Esophagus muscularis mucosa (tissue), 4 donors: ENCODE measurements at regions not wholly inside any gene's neighbourhood (a gene's known extent, or its start where the extent isn't known, plus 50 kb on each side); places are given as distances from the start of the nearest gene placed in this dataset.

ENCODE experiments used
- DNase-seq: peaks from one replicate; pipeline ENCODE4 v3.0.0-alpha.2; 2017; ENCODE audit errors: extremely low spot score
- H3K27ac ChIP-seq, 4 donors: fragments of 200-600 bp; sonication (generic); replicated peaks in 1 of 4; 1 replicate in 3 of 4; 2 replicates in 1 of 4; pipeline ENCODE4 v1.5.1; 2016 to 2019; ENCODE audit warnings: mild to moderate bottlenecking in 1 of 4
- H3K27me3 ChIP-seq, 4 donors: fragments of 200-600 bp; sonication (generic); one replicate each; pipeline versions ENCODE4 v1.5.1 to v1.6.0; 2016 to 2019
- H3K36me3 ChIP-seq, 4 donors: fragments of 200-600 bp; sonication (generic); one replicate each; pipeline ENCODE4 v1.5.1; 2016 to 2019
- H3K4me1 ChIP-seq, 4 donors: fragments of 200-600 bp; sonication (generic); one replicate each; pipeline ENCODE4 v1.5.1; 2016 to 2019
- H3K4me3 ChIP-seq, 4 donors: fragments of 200-600 bp; sonication (generic); 1 replicate in 2 of 4; 2 replicates in 2 of 4; pipeline ENCODE4 v1.5.1; 2016 to 2019; ENCODE audit warnings: mild to moderate bottlenecking in 4 of 4, moderate library complexity in 1 of 4
- H3K9me3 ChIP-seq, 4 donors: fragments of 200-600 bp; sonication (generic); 1 replicate in 3 of 4; 2 replicates in 1 of 4; pipeline ENCODE4 v1.5.1; 2016 to 2019
- CTCF ChIP-seq, 3 experiments: fragments of 200-600 bp in 2 of 3; fragments of 450-650 bp in 1 of 3; sonication (generic) in 2 of 3; IDR thresholded peaks; one replicate each; pipeline ENCODE4 v1.5.1; 2017 to 2019; ENCODE audit warnings: antibody characterized with exemption in 3 of 3, mild to moderate bottlenecking in 2 of 3, moderate library complexity in 1 of 3
- EP300 ChIP-seq: sonication (generic); formaldehyde crosslinking; IDR thresholded peaks from one replicate; pipeline ENCODE4 v1.6.1; 2017; ENCODE audit warnings: antibody characterized with exemption
- POLR2A ChIP-seq: fragments of 450-650 bp; IDR thresholded peaks from one replicate; pipeline ENCODE4 v1.6.1; 2017; ENCODE audit warnings: antibody characterized with exemption, moderate library complexity, mild to moderate bottlenecking, low read depth
- POLR2AphosphoS5 ChIP-seq, 2 donors: sonication (generic); formaldehyde crosslinking; IDR thresholded peaks; one replicate each; pipeline ENCODE4 v1.6.1; 2017; ENCODE audit warnings: antibody characterized with exemption in 2 of 2
- WGBS: methylation state at CpG from one replicate; pipeline ENCODE4 v1.1.5; 2018; 5-methylcytosine and 5-hydroxymethylcytosine counted together
- intact Hi-C: fragments of 100-400 bp; cut with DNase I; formaldehyde crosslinking; loops from one replicate; pipeline ENCODE4 v1.15.1; 2023

- H3K27ac ChIP-seq = no peak overlapping the region
- WGBS = 80% methylated on average over 3 of the region's 3 CpGs
- TF ChIP-seq CTCF (IDR thresholded peaks at IDR 0.05) (no peak), EP300 (no peak), POLR2A (no peak), POLR2AphosphoS5 (IDR thresholded peaks at IDR 0.05) (no peak)
- no peaks in the 10 kb centered on the region for H3K27me3 ChIP-seq
- no peak for DNase-seq
- intact Hi-C loops = no loop called here
- no peak overlapping the region for H3K4me3 ChIP-seq
- no peaks in the 10 kb centered on the region for H3K36me3 ChIP-seq
- H3K9me3 ChIP-seq = no peaks in the 10 kb centered on the region
- no peaks in the 10 kb centered on the region for H3K4me1 ChIP-seq
These were observed 788.3 kb upstream of the SLITRK5 start for GRCh38 chr13:86882835-86883234.

GRCh38 chr13:86892330-86892729 lies 778.8 kb upstream of the SLITRK5 start:
- no peak for DNase-seq
- no peaks in the 10 kb centered on the region for H3K9me3 ChIP-seq
- no peaks in the 10 kb centered on the region for H3K27me3 ChIP-seq
- H3K36me3 ChIP-seq = no peaks in the 10 kb centered on the region
- intact Hi-C loops = no loop called here
- H3K4me1 ChIP-seq = no peaks in the 10 kb centered on the region
- WGBS = 88% methylated on average over 3 of the region's 3 CpGs
- no peak overlapping the region for H3K27ac ChIP-seq
- TF ChIP-seq CTCF (IDR thresholded peaks at IDR 0.05) (no peak), POLR2AphosphoS5 (IDR thresholded peaks at IDR 0.05) (no peak), POLR2A (no peak), EP300 (no peak)
- H3K4me3 ChIP-seq = no peak overlapping the region

GRCh38 chr13:86900906-86901305 lies 770.3 kb upstream of the SLITRK5 start:
- 65% methylated on average over 1 of the region's 1 CpG for WGBS
- Histone ChIP-seq H3K36me3 (no peaks in the 10 kb centered on the region), H3K27ac (no peak overlapping the region), H3K9me3 (no peaks in the 10 kb centered on the region), H3K4me1 (no peaks in the 10 kb centered on the region), H3K4me3 (no peak overlapping the region), H3K27me3 (no peaks in the 10 kb centered on the region)
- TF ChIP-seq EP300 = no peak
- TF ChIP-seq POLR2A = no peak
- TF ChIP-seq CTCF (IDR thresholded peaks at IDR 0.05) = no peak
- no peak for TF ChIP-seq POLR2AphosphoS5 (IDR thresholded peaks at IDR 0.05)
- DNase-seq = no peak
- intact Hi-C loops = no loop called here

- Histone ChIP-seq H3K9me3 (no peaks in the 10 kb centered on the region), H3K36me3 (no peaks in the 10 kb centered on the region), H3K27ac (no peak overlapping the region), H3K27me3 (no peaks in the 10 kb centered on the region), H3K4me1 (no peaks in the 10 kb centered on the region), H3K4me3 (no peak overlapping the region)
- intact Hi-C loops = no loop called here
- 89% methylated on average over 7 of the region's 7 CpGs for WGBS
- DNase-seq = no peak
- no peak for TF ChIP-seq EP300
These were observed 764.9 kb upstream of the SLITRK5 start for GRCh38 chr13:86906127-86906874.

- no peaks in the 10 kb centered on the region for H3K9me3 ChIP-seq
- H3K4me3 ChIP-seq = no peak overlapping the region
- intact Hi-C loops = no loop called here
- H3K27me3 ChIP-seq = no peaks in the 10 kb centered on the region
- no peak for TF ChIP-seq POLR2AphosphoS5 (IDR thresholded peaks at IDR 0.05)
- TF ChIP-seq EP300 = no peak
- TF ChIP-seq CTCF (IDR thresholded peaks at IDR 0.05) = no peak
- no peak for TF ChIP-seq POLR2A
- H3K36me3 ChIP-seq = no peaks in the 10 kb centered on the region
- DNase-seq = no peak
- H3K4me1 ChIP-seq = no peaks in the 10 kb centered on the region
- WGBS = 43% methylated on average over 2 of the region's 2 CpGs
- no peak overlapping the region for H3K27ac ChIP-seq
These were observed 764.0 kb upstream of the SLITRK5 start for GRCh38 chr13:86907156-86907555.
